ENCODE measurements at regions not wholly inside any gene's neighbourhood (a gene's known extent, or its start where the extent isn't known, plus 50 kb on each side); places are given as distances from the start of the nearest gene placed in this dataset.

- no peak for DNase-seq
These were observed 124.6 kb downstream of the TFCP2L1 start for GRCh38 chr2:121160366-121160765.

GRCh38 chr2:121161272-121161671, 123.7 kb downstream of the TFCP2L1 start:
- Histone ChIP-seq H3K4me3 (no peak overlapping the region), H3K36me3 (no peaks in the 10 kb centered on the region), H3K9me3 (peaks cover 18 to 24% of the 10 kb centered on the region in 2 donors), H3K4me1 (peaks cover 0 to 16% (median 7%) of the 10 kb centered on the region in 4 donors), H3K27ac (no peak overlapping the region), H3K27me3 (no peaks in the 10 kb centered on the region)
- intact Hi-C loops (cut with DNase I; ENCODE audit: low total_unique reads) (no loop called here), in situ Hi-C loops (cut with MboI; ENCODE audit: low pct_ligation_motif_present in 1 of 4, low pct_unique_long_range_greater_than_20kb in 1 of 4, low sequenced_read_pairs in 3 of 4) (no loop called here)
- WGBS, 2 donors (ENCODE audit: low coverage in 1 of 2), result 50 to 57% methylated on average over 1 of the region's 1 CpG
- TF ChIP-seq EP300 (IDR thresholded peaks at IDR 0.05; ENCODE audit: low read depth) (no peak), CTCF (IDR thresholded peaks at IDR 0.05) (no peak), POLR2A (IDR thresholded peaks at IDR 0.05) (no peak), POLR2AphosphoS5 (IDR thresholded peaks at IDR 0.05) (no peak)
- no peak for DNase-seq

More at GRCh38 chr2:121160366-121160765, 124.6 kb downstream of the TFCP2L1 start:
- in situ Hi-C loops (cut with MboI; ENCODE audit: low pct_ligation_motif_present in 1 of 4, low pct_unique_long_range_greater_than_20kb in 1 of 4, low sequenced_read_pairs in 3 of 4), result no loop called here
- WGBS, 2 donors (ENCODE audit: low coverage in 1 of 2), result 78 to 80% methylated on average over 1 to 4 of the region's 4 CpGs
- Histone ChIP-seq H3K36me3 (no peaks in the 10 kb centered on the region), H3K27me3 (no peaks in the 10 kb centered on the region), H3K27ac (no peak overlapping the region), H3K4me3 (no peak overlapping the region), H3K9me3 (peaks cover 18 to 24% of the 10 kb centered on the region in 2 donors), H3K4me1 (peaks cover 0 to 16% (median 7%) of the 10 kb centered on the region in 4 donors)
- TF ChIP-seq POLR2A (IDR thresholded peaks at IDR 0.05), result no peak
- TF ChIP-seq CTCF (IDR thresholded peaks at IDR 0.05), result no peak
- no peak for TF ChIP-seq POLR2AphosphoS5 (IDR thresholded peaks at IDR 0.05)
- TF ChIP-seq EP300 (IDR thresholded peaks at IDR 0.05; ENCODE audit: low read depth), result no peak
- intact Hi-C loops (cut with DNase I; ENCODE audit: low total_unique reads), result no loop called here

- Histone ChIP-seq H3K9me3 (peaks cover 6 to 13% of the 10 kb centered on the region in 2 donors), H3K4me1 (peaks cover 0 to 16% (median 7%) of the 10 kb centered on the region in 4 donors), H3K27ac (no peak overlapping the region), H3K27me3 (no peaks in the 10 kb centered on the region), H3K36me3 (no peaks in the 10 kb centered on the region), H3K4me3 (no peak overlapping the region)
- DNase-seq, result no peak
- TF ChIP-seq CTCF (IDR thresholded peaks at IDR 0.05), result no peak
- TF ChIP-seq POLR2AphosphoS5 (IDR thresholded peaks at IDR 0.05), result no peak
- TF ChIP-seq EP300 (IDR thresholded peaks at IDR 0.05; ENCODE audit: low read depth), result no peak
- no peak for TF ChIP-seq POLR2A (IDR thresholded peaks at IDR 0.05)
- in situ Hi-C loops (cut with MboI; ENCODE audit: low pct_ligation_motif_present in 1 of 4, low pct_unique_long_range_greater_than_20kb in 1 of 4, low sequenced_read_pairs in 3 of 4) (no loop called here), intact Hi-C loops (cut with DNase I; ENCODE audit: low total_unique reads) (no loop called here)
These were observed 122.1 kb downstream of the TFCP2L1 start for GRCh38 chr2:121162893-121163292.

GRCh38 chr2:121164042-121164441, 121.0 kb downstream of the TFCP2L1 start:
- no peaks in the 10 kb centered on the region for H3K36me3 ChIP-seq
- TF ChIP-seq POLR2AphosphoS5 (IDR thresholded peaks at IDR 0.05) (no peak), CTCF (IDR thresholded peaks at IDR 0.05) (no peak), POLR2A (IDR thresholded peaks at IDR 0.05) (no peak), EP300 (IDR thresholded peaks at IDR 0.05; ENCODE audit: low read depth) (no peak)
- H3K4me3 ChIP-seq, result no peak overlapping the region
- H3K9me3 ChIP-seq, result peaks cover 0 to 8% of the 10 kb centered on the region in 2 donors
- peaks cover 0 to 16% (median 7%) of the 10 kb centered on the region in 4 donors for H3K4me1 ChIP-seq
- H3K27me3 ChIP-seq, result no peaks in the 10 kb centered on the region
- intact Hi-C loops (cut with DNase I; ENCODE audit: low total_unique reads) (no loop called here), in situ Hi-C loops (cut with MboI; ENCODE audit: low pct_ligation_motif_present in 1 of 4, low pct_unique_long_range_greater_than_20kb in 1 of 4, low sequenced_read_pairs in 3 of 4) (no loop called here)
- no peak for DNase-seq
- WGBS, 2 donors (ENCODE audit: low coverage in 1 of 2), result 69 to 79% methylated on average over 3 of the region's 3 CpGs
- no peak overlapping the region for H3K27ac ChIP-seq
